GM12875 (cell line): ENCODE measurements at regions not wholly inside any gene's neighbourhood (a gene's known extent, or its start where the extent isn't known, plus 50 kb on each side); places are given as distances from the start of the nearest gene placed in this dataset.

Experiments used
- H3K4me3 ChIP-seq: one replicate; pipeline ENCODE4 v1.5.1; 2011; ENCODE audit warnings: low read depth, low read length, control low read depth
- CTCF ChIP-seq: IDR thresholded peaks from 2 replicates; pipeline ENCODE4 v1.5.1; 2011; ENCODE audit warnings: low read depth, mild to moderate bottlenecking, control low read depth, inconsistent platforms, low read length, moderate library complexity, borderline replicate concordance; ENCODE audit not compliant: insufficient read depth

GRCh38 chr1:34648501-34648900 is 106.3 kb upstream of the GJB5 start:
- H3K4me3 ChIP-seq = no peak overlapping the region
- TF ChIP-seq CTCF = no peak

GRCh38 chr1:34650090-34650489 is 104.8 kb upstream of the GJB5 start:
- no peak overlapping the region for H3K4me3 ChIP-seq
- no peak for TF ChIP-seq CTCF

- no peak for TF ChIP-seq CTCF
- no peak overlapping the region for H3K4me3 ChIP-seq
Measured at GRCh38 chr1:34650800-34651199, 104.0 kb upstream of the GJB5 start.

GRCh38 chr1:34653110-34653509 is 101.7 kb upstream of the GJB5 start:
- no peak for TF ChIP-seq CTCF
- no peak overlapping the region for H3K4me3 ChIP-seq

- H3K4me3 ChIP-seq = no peak overlapping the region
- no peak for TF ChIP-seq CTCF
Measured at GRCh38 chr1:34655206-34655874, 99.5 kb upstream of the GJB5 start.

GRCh38 chr1:34655875-34656240 is 99.0 kb upstream of the GJB5 start:
- TF ChIP-seq CTCF = no peak

GRCh38 chr1:34656299-34656698 is 98.5 kb upstream of the GJB5 start:
- no peak for TF ChIP-seq CTCF
- H3K4me3 ChIP-seq = no peak overlapping the region

More at GRCh38 chr1:34655875-34656240, 99.0 kb upstream of the GJB5 start:
- H3K4me3 ChIP-seq = no peak overlapping the region
